Panc1 (cell line): ENCODE measurements at regions not wholly inside any gene's neighbourhood (a gene's known extent, or its start where the extent isn't known, plus 50 kb on each side); places are given as distances from the start of the nearest gene placed in this dataset.

Experiments used
- CTCF ChIP-seq: fragments of 450-650 bp; IDR thresholded peaks from 2 replicates; pipeline ENCODE4 v1.5.1; 2017; ENCODE audit warnings: mild to moderate bottlenecking
- POLR2AphosphoS5 ChIP-seq: IDR thresholded peaks from 2 replicates; pipeline ENCODE4 v1.6.1; 2012; ENCODE audit warnings: mild to moderate bottlenecking, low read depth, low read length, moderate library complexity

GRCh38 chr18:60191926-60192325, 180.6 kb downstream of the MC4R start:
- TF ChIP-seq CTCF (no peak), POLR2AphosphoS5 (no peak)
